AG04449 (cell line): ENCODE measurements at regions not wholly inside any gene's neighbourhood (a gene's known extent, or its start where the extent isn't known, plus 50 kb on each side); places are given as distances from the start of the nearest gene placed in this dataset.

Experiments
- CTCF ChIA-PET: fragments of 350-600 bp; formaldehyde crosslinking; extraction: SDS; loops from one replicate; lab custom pipeline; 2021; ENCODE audit warnings: antibody characterized with exemption; lab: Yijun Ruan, JAX
- POLR2A ChIA-PET: fragments of 400-600, 350-600 bp; formaldehyde crosslinking; extraction: SDS; loops from one replicate; lab custom pipeline; 2020; ENCODE audit warnings: antibody characterized with exemption, inconsistent platforms; lab: Yijun Ruan, JAX
- DNase-seq: peaks from one replicate; pipeline ENCODE4 v3.0.0-alpha.2; 2010; ENCODE audit warnings: low read depth, low spot score
- H3K4me3 ChIP-seq: 2 replicates; pipeline ENCODE4 v1.5.1; 2011; ENCODE audit warnings: low read depth, mild to moderate bottlenecking, control low read depth, low read length
- CTCF ChIP-seq: IDR thresholded peaks from one replicate; pipeline ENCODE4 v1.5.1; 2011; ENCODE audit warnings: mild to moderate bottlenecking, moderate library complexity, low read length, control low read depth, inconsistent platforms; ENCODE audit not compliant: insufficient read depth; ENCODE audit errors: missing control alignments

- H3K4me3 ChIP-seq = no peak overlapping the region
- ChIA-PET CTCF (interaction anchor here (0.8 to 1.3 kb wide), 2 partner anchors 10 kb away, joined by 4 to 5 read pairs; no protein-coding TSS in a partner anchor), POLR2A (no interaction called here)
- no peak for DNase-seq
- TF ChIP-seq CTCF = no peak
Observed at GRCh38 chr3:152583963-152584362, 251.0 kb upstream of the P2RY1 start.

- TF ChIP-seq CTCF = no peak
- DNase-seq = no peak
- no peak overlapping the region for H3K4me3 ChIP-seq
- CTCF ChIA-PET = no interaction called here
- POLR2A ChIA-PET = no interaction called here
Observed at GRCh38 chr3:152586974-152587373, 248.0 kb upstream of the P2RY1 start.

- no peak for DNase-seq
- no peak for TF ChIP-seq CTCF
- CTCF ChIA-PET = no interaction called here
- POLR2A ChIA-PET = no interaction called here
- H3K4me3 ChIP-seq = no peak overlapping the region
Observed at GRCh38 chr3:152587861-152588260, 247.1 kb upstream of the P2RY1 start.

GRCh38 chr3:152589644-152590043 lies 245.3 kb upstream of the P2RY1 start:
- ChIA-PET CTCF (no interaction called here), POLR2A (no interaction called here)
- no peak for TF ChIP-seq CTCF
- DNase-seq = no peak
- H3K4me3 ChIP-seq = no peak overlapping the region

- ChIA-PET CTCF (no interaction called here), POLR2A (no interaction called here)
- TF ChIP-seq CTCF = no peak
- no peak overlapping the region for H3K4me3 ChIP-seq
- no peak for DNase-seq
Observed at GRCh38 chr3:152591515-152591914, 243.4 kb upstream of the P2RY1 start.

GRCh38 chr3:152593242-152593641 lies 241.7 kb upstream of the P2RY1 start:
- no peak overlapping the region for H3K4me3 ChIP-seq
- ChIA-PET CTCF (no interaction called here), POLR2A (no interaction called here)
- DNase-seq = no peak
- TF ChIP-seq CTCF = no peak
